ENCODE measurements at regions not wholly inside any gene's neighbourhood (a gene's known extent, or its start where the extent isn't known, plus 50 kb on each side); places are given as distances from the start of the nearest gene placed in this dataset.

DNA sequence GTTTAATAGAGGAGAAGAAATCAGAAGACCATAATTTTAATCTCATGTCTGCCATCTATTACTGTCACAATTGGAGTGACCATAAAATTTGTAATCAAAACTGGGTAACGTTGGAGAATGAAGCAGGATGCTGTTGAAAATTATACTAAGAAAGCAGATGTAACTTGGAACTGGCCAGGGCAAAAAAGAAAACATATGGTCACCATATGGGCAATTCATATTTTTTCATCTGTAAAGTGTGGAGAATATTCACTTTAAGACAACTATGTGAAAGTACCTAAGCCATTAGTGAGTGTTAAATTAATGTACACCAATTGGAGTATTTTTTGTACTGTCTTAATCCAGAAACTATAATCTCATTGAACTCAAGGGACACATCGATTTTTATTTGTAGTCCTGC is 1008.0 kb downstream of the GLUD2 start:
- TF ChIP-seq, protein P1, sequence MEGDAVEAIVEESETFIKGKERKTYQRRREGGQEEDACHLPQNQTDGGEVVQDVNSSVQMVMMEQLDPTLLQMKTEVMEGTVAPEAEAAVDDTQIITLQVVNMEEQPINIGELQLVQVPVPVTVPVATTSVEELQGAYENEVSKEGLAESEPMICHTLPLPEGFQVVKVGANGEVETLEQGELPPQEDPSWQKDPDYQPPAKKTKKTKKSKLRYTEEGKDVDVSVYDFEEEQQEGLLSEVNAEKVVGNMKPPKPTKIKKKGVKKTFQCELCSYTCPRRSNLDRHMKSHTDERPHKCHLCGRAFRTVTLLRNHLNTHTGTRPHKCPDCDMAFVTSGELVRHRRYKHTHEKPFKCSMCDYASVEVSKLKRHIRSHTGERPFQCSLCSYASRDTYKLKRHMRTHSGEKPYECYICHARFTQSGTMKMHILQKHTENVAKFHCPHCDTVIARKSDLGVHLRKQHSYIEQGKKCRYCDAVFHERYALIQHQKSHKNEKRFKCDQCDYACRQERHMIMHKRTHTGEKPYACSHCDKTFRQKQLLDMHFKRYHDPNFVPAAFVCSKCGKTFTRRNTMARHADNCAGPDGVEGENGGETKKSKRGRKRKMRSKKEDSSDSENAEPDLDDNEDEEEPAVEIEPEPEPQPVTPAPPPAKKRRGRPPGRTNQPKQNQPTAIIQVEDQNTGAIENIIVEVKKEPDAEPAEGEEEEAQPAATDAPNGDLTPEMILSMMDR (optimal IDR thresholded peaks at IDR 0.05 in 1 of 3, IDR thresholded peaks at IDR 0.05 in 1 of 3, conservative IDR thresholded peaks at IDR 0.05 in 1 of 3; ENCODE audit: extremely low read depth in 1 of 3, insufficient read depth in 2 of 3, low read length in 3 of 3) = no peak
- TF ChIP-seq EZH2 (IDR thresholded peaks at IDR 0.05; ENCODE audit: low read length) = no peak

Measured in keratinocyte (primary cell).